Glutamatergic neuron (in vitro differentiated cells): ENCODE measurements at regions not wholly inside any gene's neighbourhood (a gene's known extent, or its start where the extent isn't known, plus 50 kb on each side); places are given as distances from the start of the nearest gene placed in this dataset.
"Not testable (repeated sequence)": the region's sequence is repeated elsewhere in the genome, so short reads cannot be mapped to it uniquely, and the experiment has no call there.

ENCODE experiments used
- DNase-seq: peaks from one replicate; pipeline ENCODE4 v3.0.0; 2022
- H3K27ac Mint-ChIP-seq: one replicate; pipeline ENCODE4 v1.8.0; 2020; ENCODE audit warnings: mild to moderate bottlenecking, mixed read lengths, inconsistent platforms; ENCODE audit not compliant: unreplicated experiment
- H3K27me3 Mint-ChIP-seq: one replicate; pipeline ENCODE4 v1.8.0; 2020; ENCODE audit warnings: mild to moderate bottlenecking, moderate library complexity, mixed read lengths, inconsistent platforms; ENCODE audit not compliant: unreplicated experiment
- H3K36me3 Mint-ChIP-seq: one replicate; pipeline ENCODE4 v1.8.0; 2020; ENCODE audit warnings: mild to moderate bottlenecking, mixed read lengths, inconsistent platforms; ENCODE audit not compliant: unreplicated experiment
- H3K4me1 Mint-ChIP-seq: one replicate; pipeline ENCODE4 v1.8.0; 2020; ENCODE audit warnings: mild to moderate bottlenecking, low read depth, mixed read lengths, inconsistent platforms; ENCODE audit not compliant: unreplicated experiment
- H3K4me3 Mint-ChIP-seq: one replicate; pipeline ENCODE4 v1.8.0; 2020; ENCODE audit warnings: mild to moderate bottlenecking, mixed read lengths, inconsistent platforms; ENCODE audit not compliant: unreplicated experiment
- H3K9me3 Mint-ChIP-seq: one replicate; pipeline ENCODE4 v1.8.0; 2020; ENCODE audit warnings: mild to moderate bottlenecking, moderate library complexity, mixed read lengths, inconsistent platforms; ENCODE audit not compliant: unreplicated experiment
- TF ChIP-seq, protein P1 (sequence below): fragments of 200-600 bp; sonication (generic); IDR thresholded peaks from one replicate; pipeline ENCODE4 v1.5.0; 2021; ENCODE audit not compliant: partially characterized antibody, unreplicated experiment

DNA sequence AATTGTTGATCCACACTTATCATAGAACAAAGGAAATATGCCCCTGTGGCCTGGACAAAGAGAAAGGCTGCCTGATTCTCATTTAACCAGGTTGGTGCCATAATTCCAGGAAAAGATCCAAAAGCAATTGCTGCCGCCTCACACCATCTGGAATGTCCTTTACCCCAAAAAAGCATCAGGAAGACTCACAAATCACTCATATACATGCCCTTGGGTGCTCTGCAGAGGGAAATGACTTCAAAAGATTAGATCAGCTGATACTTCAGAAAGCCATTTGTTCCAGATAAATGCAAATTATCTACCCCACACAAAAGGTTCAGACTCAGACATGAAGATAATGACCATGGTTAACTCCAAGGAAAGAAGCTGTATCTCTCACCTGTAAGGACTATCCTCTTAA lies 285.8 kb downstream of the C1D start:
- TF ChIP-seq, protein P1, sequence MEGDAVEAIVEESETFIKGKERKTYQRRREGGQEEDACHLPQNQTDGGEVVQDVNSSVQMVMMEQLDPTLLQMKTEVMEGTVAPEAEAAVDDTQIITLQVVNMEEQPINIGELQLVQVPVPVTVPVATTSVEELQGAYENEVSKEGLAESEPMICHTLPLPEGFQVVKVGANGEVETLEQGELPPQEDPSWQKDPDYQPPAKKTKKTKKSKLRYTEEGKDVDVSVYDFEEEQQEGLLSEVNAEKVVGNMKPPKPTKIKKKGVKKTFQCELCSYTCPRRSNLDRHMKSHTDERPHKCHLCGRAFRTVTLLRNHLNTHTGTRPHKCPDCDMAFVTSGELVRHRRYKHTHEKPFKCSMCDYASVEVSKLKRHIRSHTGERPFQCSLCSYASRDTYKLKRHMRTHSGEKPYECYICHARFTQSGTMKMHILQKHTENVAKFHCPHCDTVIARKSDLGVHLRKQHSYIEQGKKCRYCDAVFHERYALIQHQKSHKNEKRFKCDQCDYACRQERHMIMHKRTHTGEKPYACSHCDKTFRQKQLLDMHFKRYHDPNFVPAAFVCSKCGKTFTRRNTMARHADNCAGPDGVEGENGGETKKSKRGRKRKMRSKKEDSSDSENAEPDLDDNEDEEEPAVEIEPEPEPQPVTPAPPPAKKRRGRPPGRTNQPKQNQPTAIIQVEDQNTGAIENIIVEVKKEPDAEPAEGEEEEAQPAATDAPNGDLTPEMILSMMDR, result no peak
- Mint-ChIP-seq H3K4me3 (no peak overlapping the region), H3K36me3 (no peaks in the 10 kb centered on the region), H3K27me3 (peaks cover 2% of the 10 kb centered on the region), H3K4me1 (peaks cover 10% of the 10 kb centered on the region), H3K9me3 (no peaks in the 10 kb centered on the region), H3K27ac (no peak overlapping the region)
- DNase-seq, result no peak

DNA sequence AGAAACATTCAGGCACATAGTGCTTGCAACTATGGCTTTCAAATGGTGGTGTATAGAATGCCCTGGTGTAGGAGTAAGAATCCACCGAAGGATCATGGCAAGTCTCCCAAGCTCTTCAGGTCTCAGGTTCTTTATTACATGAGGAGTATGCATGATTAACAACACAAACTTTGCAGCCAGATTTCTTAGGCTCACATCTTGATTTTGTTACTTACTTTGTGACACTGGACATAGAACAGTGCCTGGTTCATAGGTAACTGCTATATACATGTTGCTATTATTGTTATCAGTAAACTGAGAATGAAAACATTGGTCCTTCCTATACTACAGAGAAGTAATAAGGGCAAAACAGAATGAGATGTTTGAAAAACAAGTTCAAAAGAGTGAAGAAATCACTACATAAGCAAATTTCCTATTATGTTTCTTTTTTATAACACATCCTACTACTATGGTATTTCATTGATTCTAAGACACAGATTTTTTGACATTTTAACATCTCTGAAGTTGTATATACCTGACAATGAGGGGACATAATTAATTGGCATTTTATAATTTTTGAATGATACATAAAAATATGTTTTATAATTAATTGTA lies 284.9 kb downstream of the C1D start:
- Mint-ChIP-seq H3K4me3 (no peak overlapping the region), H3K36me3 (no peaks in the 10 kb centered on the region), H3K4me1 (peaks cover 10% of the 10 kb centered on the region), H3K9me3 (no peaks in the 10 kb centered on the region), H3K27me3 (peaks cover 2% of the 10 kb centered on the region), H3K27ac (no peak overlapping the region)
- DNase-seq, result no peak
- TF ChIP-seq, protein P1, result no peak

DNA sequence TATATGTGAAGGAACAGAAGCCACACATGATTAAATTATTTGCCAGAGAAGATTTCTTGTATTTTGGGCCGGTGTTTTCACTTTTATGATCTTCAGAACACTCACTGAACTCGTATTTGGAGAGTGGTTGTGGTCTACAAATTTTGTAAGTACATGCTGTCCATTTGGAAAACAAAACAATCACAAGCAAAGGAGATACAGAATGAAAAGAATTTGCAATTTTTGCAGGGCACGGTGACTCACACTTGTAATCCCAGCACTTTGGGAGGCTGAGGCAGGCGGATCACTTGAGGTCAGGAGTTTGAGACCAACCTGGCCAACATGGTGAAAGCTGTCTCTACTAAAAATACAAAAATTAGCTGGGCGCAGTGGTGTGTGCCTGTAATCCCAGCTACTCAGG lies 282.0 kb downstream of the C1D start:
- not testable (repeated sequence) for H3K9me3 Mint-ChIP-seq, H3K4me3 Mint-ChIP-seq, H3K27me3 Mint-ChIP-seq, DNase-seq, H3K4me1 Mint-ChIP-seq, H3K27ac Mint-ChIP-seq, H3K36me3 Mint-ChIP-seq

DNA sequence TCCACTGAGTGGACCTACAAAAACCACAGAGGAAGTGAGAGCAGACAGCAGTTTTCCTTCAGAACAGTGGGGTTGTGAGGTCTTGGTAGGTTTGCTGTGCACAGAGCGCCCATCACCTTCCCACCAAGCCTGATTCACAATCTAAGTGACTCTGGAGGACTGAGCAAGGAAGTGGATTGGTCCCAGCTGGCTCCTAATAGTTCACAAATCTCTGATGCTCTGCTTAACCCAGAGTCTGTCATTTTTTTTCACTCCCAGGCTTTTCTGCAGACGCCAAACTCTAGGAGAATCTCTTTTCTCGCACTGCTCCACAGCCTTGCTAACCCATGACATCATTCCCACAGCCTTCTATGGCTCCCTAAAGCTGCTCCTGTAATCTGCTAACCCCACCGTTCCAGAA lies 280.4 kb downstream of the C1D start:
- TF ChIP-seq, protein P1, result no peak
- no peaks in the 10 kb centered on the region for H3K4me1 Mint-ChIP-seq
- H3K4me3 Mint-ChIP-seq, result no peak overlapping the region

DNA sequence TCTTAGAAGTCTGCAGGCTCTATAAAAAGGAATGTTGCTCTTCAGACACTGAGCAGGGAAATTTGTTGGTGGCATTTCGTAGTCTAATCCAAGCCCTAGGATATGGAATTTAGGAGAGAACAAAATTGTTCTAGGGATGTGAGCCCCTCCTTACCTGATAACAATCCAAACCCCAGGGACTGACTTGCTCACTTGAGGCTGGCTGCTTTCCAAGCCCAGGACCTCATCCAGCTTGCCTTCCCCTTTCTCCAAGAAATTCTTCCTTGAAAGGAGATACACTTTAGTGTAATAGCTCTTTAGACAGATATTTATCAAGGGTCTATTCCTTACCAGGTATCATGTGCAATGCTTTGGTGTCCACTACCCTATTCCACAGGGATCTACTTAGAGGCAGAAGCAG lies 279.8 kb downstream of the C1D start:
- DNase-seq, result no peak
- H3K4me3 Mint-ChIP-seq, result no peak overlapping the region

More for the DNA sequence above, 280.4 kb downstream of the C1D start:
- no peak for DNase-seq
- no peak overlapping the region for H3K27ac Mint-ChIP-seq
- no peaks in the 10 kb centered on the region for H3K9me3 Mint-ChIP-seq
- H3K36me3 Mint-ChIP-seq, result no peaks in the 10 kb centered on the region
- H3K27me3 Mint-ChIP-seq, result no peaks in the 10 kb centered on the region

More for the DNA sequence above, 279.8 kb downstream of the C1D start:
- TF ChIP-seq, protein P1, result no peak
- Mint-ChIP-seq H3K27me3 (no peaks in the 10 kb centered on the region), H3K9me3 (no peaks in the 10 kb centered on the region), H3K4me1 (no peaks in the 10 kb centered on the region), H3K36me3 (no peaks in the 10 kb centered on the region), H3K27ac (no peak overlapping the region)
